Hepatocyte (in vitro differentiated cells): ENCODE measurements at regions not wholly inside any gene's neighbourhood (a gene's known extent, or its start where the extent isn't known, plus 50 kb on each side); places are given as distances from the start of the nearest gene placed in this dataset.

Experiments used
- DNase-seq: peaks from one replicate; pipeline ENCODE4 v3.0.0-alpha.2; 2016; ENCODE audit warnings: low spot score
- H2AFZ ChIP-seq: fragments of 200-600 bp; sonication (generic); 2 replicates; pipeline ENCODE4 v1.6.0; 2016; ENCODE audit warnings: antibody characterized with exemption, mild to moderate bottlenecking
- H3K27ac ChIP-seq: fragments of 200-600 bp; sonication (generic); 2 replicates; pipeline ENCODE4 v1.5.1; 2016; ENCODE audit warnings: mild to moderate bottlenecking
- H3K27me3 ChIP-seq: fragments of 200-600 bp; sonication (generic); 2 replicates; pipeline ENCODE4 v1.6.1; 2016
- H3K36me3 ChIP-seq: fragments of 200-600 bp; sonication (generic); replicated peaks from 2 replicates; pipeline ENCODE4 v1.5.1; 2016; ENCODE audit warnings: low read depth; ENCODE audit not compliant: insufficient read depth
- H3K4me1 ChIP-seq: fragments of 200-600 bp; sonication (generic); 2 replicates; pipeline ENCODE4 v1.5.1; 2016; ENCODE audit warnings: mild to moderate bottlenecking, moderate library complexity; ENCODE audit not compliant: insufficient read depth
- H3K4me2 ChIP-seq: fragments of 200-600 bp; sonication (generic); 2 replicates; pipeline ENCODE4 v1.6.0; 2016
- H3K4me3 ChIP-seq: fragments of 200-600 bp; sonication (generic); 2 replicates; pipeline ENCODE4 v1.5.1; 2016; ENCODE audit warnings: mild to moderate bottlenecking
- H3K79me2 ChIP-seq: fragments of 200-600 bp; sonication (generic); 2 replicates; pipeline ENCODE4 v1.6.0; 2017; ENCODE audit warnings: mild to moderate bottlenecking
- H3K9me2 ChIP-seq: fragments of 200-600 bp; sonication (generic); replicated peaks from 2 replicates; pipeline ENCODE4 v1.6.0; 2017; ENCODE audit warnings: mild to moderate bottlenecking; ENCODE audit not compliant: insufficient read depth
- H3K9me3 ChIP-seq: fragments of 200-600 bp; sonication (generic); 2 replicates; pipeline ENCODE4 v1.5.1; 2016; ENCODE audit warnings: low read depth, mild to moderate bottlenecking
- H4K20me1 ChIP-seq: fragments of 200-600 bp; sonication (generic); 2 replicates; pipeline ENCODE4 v1.6.0; 2016; ENCODE audit warnings: mild to moderate bottlenecking; ENCODE audit not compliant: insufficient read depth, poor library complexity, severe bottlenecking
- EZH2 ChIP-seq: fragments of 200-600 bp; sonication (generic); IDR thresholded peaks from 2 replicates; pipeline ENCODE4 v1.6.1; 2016; ENCODE audit warnings: antibody characterized with exemption, mild to moderate bottlenecking, borderline replicate concordance
- EZH2phosphoT487 ChIP-seq: fragments of 200-600 bp; sonication (generic); IDR thresholded peaks from one replicate; pipeline ENCODE4 v1.6.1; 2018; ENCODE audit warnings: antibody characterized with exemption, mild to moderate bottlenecking, low read depth, moderate library complexity; ENCODE audit not compliant: unreplicated experiment, severe bottlenecking
- WGBS: methylation state at CpG from one replicate; pipeline ENCODE4 v1.1.6; 2016; ENCODE audit warnings: low lambda C conversion rate; ENCODE audit errors: missing lambda C conversion rate; 5-methylcytosine and 5-hydroxymethylcytosine counted together
- TF ChIP-seq, protein P1 (sequence below): fragments of 200-600 bp; sonication (generic); IDR thresholded peaks from 2 replicates; pipeline ENCODE4 v1.5.1; 2016; ENCODE audit warnings: antibody characterized with exemption, mild to moderate bottlenecking; ENCODE audit not compliant: poor library complexity

DNA sequence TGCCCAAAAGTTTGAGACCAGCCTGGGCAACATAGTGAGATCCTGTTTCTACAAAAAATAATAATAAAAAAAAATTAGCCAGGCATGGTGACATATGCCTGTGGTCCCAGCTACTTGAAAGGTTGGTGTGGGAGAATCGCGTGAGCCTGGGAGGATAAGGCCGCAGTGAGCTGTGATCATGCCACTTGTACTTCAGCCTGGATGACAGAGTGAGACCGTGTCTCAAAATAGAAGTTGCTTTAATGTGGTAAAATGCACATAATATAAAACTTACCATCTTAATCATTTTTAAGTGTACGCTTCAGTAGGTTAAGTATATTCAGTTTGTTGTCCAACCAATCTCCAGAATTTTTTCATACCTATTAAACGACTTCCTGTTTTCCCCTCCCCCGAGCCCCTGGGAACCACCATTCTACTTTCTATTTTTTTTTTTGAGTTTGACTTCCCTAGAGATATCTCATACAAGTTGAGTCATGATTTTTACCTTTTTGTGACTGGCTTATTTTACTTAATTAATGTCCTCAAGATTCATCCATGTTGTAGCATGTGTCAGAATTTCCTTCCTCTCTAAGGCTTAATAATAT lies 120.1 kb upstream of the POC5 start:
- no peak overlapping the region for H3K4me2 ChIP-seq
- TF ChIP-seq, protein P1, sequence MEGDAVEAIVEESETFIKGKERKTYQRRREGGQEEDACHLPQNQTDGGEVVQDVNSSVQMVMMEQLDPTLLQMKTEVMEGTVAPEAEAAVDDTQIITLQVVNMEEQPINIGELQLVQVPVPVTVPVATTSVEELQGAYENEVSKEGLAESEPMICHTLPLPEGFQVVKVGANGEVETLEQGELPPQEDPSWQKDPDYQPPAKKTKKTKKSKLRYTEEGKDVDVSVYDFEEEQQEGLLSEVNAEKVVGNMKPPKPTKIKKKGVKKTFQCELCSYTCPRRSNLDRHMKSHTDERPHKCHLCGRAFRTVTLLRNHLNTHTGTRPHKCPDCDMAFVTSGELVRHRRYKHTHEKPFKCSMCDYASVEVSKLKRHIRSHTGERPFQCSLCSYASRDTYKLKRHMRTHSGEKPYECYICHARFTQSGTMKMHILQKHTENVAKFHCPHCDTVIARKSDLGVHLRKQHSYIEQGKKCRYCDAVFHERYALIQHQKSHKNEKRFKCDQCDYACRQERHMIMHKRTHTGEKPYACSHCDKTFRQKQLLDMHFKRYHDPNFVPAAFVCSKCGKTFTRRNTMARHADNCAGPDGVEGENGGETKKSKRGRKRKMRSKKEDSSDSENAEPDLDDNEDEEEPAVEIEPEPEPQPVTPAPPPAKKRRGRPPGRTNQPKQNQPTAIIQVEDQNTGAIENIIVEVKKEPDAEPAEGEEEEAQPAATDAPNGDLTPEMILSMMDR: no peak
- TF ChIP-seq EZH2 (no peak), EZH2phosphoT487 (no peak)
- H3K79me2 ChIP-seq: no peaks in the 10 kb centered on the region
- H3K9me2 ChIP-seq: no peaks in the 10 kb centered on the region
- H3K27ac ChIP-seq: no peak overlapping the region
- H3K9me3 ChIP-seq: no peaks in the 10 kb centered on the region
- no peaks in the 10 kb centered on the region for H3K36me3 ChIP-seq
- H3K27me3 ChIP-seq: no peaks in the 10 kb centered on the region
- WGBS: 92% methylated on average over 7 of the region's 7 CpGs
- DNase-seq: no peak
- H4K20me1 ChIP-seq: no peaks in the 10 kb centered on the region
- no peak overlapping the region for H3K4me3 ChIP-seq
- H3K4me1 ChIP-seq: no peaks in the 10 kb centered on the region
- H2AFZ ChIP-seq: no peak overlapping the region

DNA sequence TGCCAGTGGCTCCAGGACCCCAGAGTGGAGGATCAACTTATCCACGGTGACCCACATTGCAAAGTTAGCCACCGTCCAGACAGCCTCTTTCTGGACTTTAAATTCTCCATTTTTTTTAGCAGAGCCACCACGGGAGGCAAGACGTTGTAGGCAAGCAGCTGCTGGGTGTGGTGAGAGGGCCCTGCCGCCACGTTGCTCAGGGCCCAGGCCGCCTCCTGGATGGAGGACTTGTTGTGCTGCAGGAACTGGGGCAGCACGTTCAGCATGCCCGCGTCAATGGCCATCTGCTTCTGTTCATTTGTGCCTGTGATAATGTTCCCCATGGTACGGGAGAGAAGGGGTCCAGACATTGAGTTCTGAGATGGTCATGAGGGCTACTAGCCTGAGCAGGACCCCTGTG lies 114.3 kb upstream of the POC5 start:
- Histone ChIP-seq H3K9me3 (no peaks in the 10 kb centered on the region), H3K4me2 (no peak overlapping the region), H2AFZ (no peak overlapping the region), H3K79me2 (no peaks in the 10 kb centered on the region), H3K27ac (no peak overlapping the region), H3K36me3 (no peaks in the 10 kb centered on the region), H3K4me3 (no peak overlapping the region), H3K9me2 (no peaks in the 10 kb centered on the region), H3K4me1 (no peaks in the 10 kb centered on the region), H4K20me1 (no peaks in the 10 kb centered on the region), H3K27me3 (no peaks in the 10 kb centered on the region)
- WGBS: 90% methylated on average over 11 of the region's 11 CpGs
- no peak for DNase-seq
- TF ChIP-seq EZH2: no peak
- TF ChIP-seq EZH2phosphoT487: no peak
- TF ChIP-seq, protein P1: no peak

DNA sequence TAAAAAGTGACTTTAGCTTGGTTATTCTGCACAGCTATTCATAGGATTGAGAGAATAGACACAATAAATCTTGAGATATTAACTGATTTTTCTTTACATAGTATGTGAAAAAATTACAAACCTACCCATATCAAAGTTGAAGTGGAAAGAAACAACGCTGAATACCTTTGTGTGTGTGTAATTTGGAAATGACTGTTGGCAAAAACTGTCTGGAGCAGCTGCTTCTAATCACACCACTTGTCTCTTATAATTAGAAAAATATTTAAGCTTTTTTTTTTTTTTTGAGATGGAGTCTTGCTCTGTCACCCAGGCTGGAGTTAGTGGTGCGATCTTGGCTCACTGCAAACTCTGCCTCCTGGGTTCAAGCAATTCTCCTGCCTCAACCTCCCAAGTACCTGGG lies 110.8 kb upstream of the POC5 start:
- Histone ChIP-seq H3K4me2 (no peak overlapping the region), H3K36me3 (no peaks in the 10 kb centered on the region), H3K27me3 (no peaks in the 10 kb centered on the region), H3K4me1 (no peaks in the 10 kb centered on the region), H3K9me3 (no peaks in the 10 kb centered on the region), H2AFZ (no peak overlapping the region), H4K20me1 (no peaks in the 10 kb centered on the region), H3K9me2 (no peaks in the 10 kb centered on the region), H3K4me3 (no peak overlapping the region), H3K79me2 (no peaks in the 10 kb centered on the region), H3K27ac (no peak overlapping the region)
- TF ChIP-seq, protein P1: no peak
- TF ChIP-seq EZH2 (no peak), EZH2phosphoT487 (no peak)
- WGBS: 78% methylated on average over 2 of the region's 2 CpGs
- DNase-seq: no peak

GRCh38 chr5:75824323-75824722 lies 107.1 kb upstream of the POC5 start:
- H3K27ac ChIP-seq: no peak overlapping the region
- no peaks in the 10 kb centered on the region for H4K20me1 ChIP-seq
- 93% methylated on average over 1 of the region's 1 CpG for WGBS
- H3K4me2 ChIP-seq: no peak overlapping the region
- no peaks in the 10 kb centered on the region for H3K36me3 ChIP-seq
- no peaks in the 10 kb centered on the region for H3K79me2 ChIP-seq
- no peaks in the 10 kb centered on the region for H3K9me2 ChIP-seq
- no peak overlapping the region for H2AFZ ChIP-seq
- no peak for DNase-seq
- TF ChIP-seq EZH2phosphoT487 (no peak), EZH2 (no peak)
- TF ChIP-seq, protein P1: no peak
- no peaks in the 10 kb centered on the region for H3K27me3 ChIP-seq
- no peaks in the 10 kb centered on the region for H3K4me1 ChIP-seq
- no peaks in the 10 kb centered on the region for H3K9me3 ChIP-seq
- H3K4me3 ChIP-seq: no peak overlapping the region
